Chondrocyte (in vitro differentiated cells): ENCODE measurements at regions not wholly inside any gene's neighbourhood (a gene's known extent, or its start where the extent isn't known, plus 50 kb on each side); places are given as distances from the start of the nearest gene placed in this dataset.

Source experiments
- DNase-seq: peaks from one replicate; pipeline ENCODE4 v3.0.0; 2021; ENCODE audit warnings: mixed read lengths, low spot score
- H3K27ac Mint-ChIP-seq: one replicate; pipeline ENCODE4 v1.8.0; 2021; ENCODE audit warnings: mild to moderate bottlenecking, moderate library complexity, mixed read lengths; ENCODE audit not compliant: unreplicated experiment
- H3K27me3 Mint-ChIP-seq: 2 replicates; pipeline ENCODE4 v1.8.0; 2021; ENCODE audit warnings: low read depth, mixed read lengths
- H3K36me3 Mint-ChIP-seq: 2 replicates; pipeline ENCODE4 v1.8.0; 2021; ENCODE audit warnings: low read depth, mixed read lengths
- H3K4me1 Mint-ChIP-seq: 2 replicates; pipeline ENCODE4 v1.8.0; 2021; ENCODE audit warnings: low read depth, mild to moderate bottlenecking, mixed read lengths
- H3K4me3 Mint-ChIP-seq: one replicate; pipeline ENCODE4 v1.8.0; 2021; ENCODE audit warnings: mild to moderate bottlenecking, moderate library complexity, mixed read lengths; ENCODE audit not compliant: unreplicated experiment
- H3K9me3 Mint-ChIP-seq: 2 replicates; pipeline ENCODE4 v1.8.0; 2021; ENCODE audit warnings: low read depth, mixed read lengths
- TF ChIP-seq, protein P1 (sequence below): fragments of 200-600 bp; sonication (generic); IDR thresholded peaks from 2 replicates; pipeline ENCODE4 v1.5.0; 2021; ENCODE audit warnings: antibody characterized with exemption, mild to moderate bottlenecking, moderate library complexity

DNA sequence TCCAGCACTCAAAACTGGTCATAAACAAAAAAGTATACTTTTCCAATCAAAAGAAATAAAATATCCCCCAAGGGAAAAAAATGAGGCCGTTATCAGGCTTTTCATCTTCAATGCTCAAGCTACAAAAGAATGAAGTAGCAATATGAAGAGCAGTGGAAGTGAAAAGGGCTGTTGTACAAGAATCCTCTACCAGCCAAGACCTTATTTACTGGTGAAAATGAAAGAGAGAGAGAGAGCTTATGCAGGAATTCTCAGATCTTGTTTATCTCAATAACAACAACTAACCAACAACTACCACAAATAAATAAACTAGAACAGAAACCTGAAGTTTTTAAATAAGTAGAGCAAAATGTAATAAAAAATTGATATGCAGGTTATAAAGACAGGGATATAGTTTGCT, 400.6 kb downstream of the HDGFL1 start:
- Mint-ChIP-seq H3K4me1 (no peaks in the 10 kb centered on the region), H3K36me3 (no peaks in the 10 kb centered on the region), H3K27me3 (no peaks in the 10 kb centered on the region), H3K4me3 (no peak overlapping the region), H3K27ac (no peak overlapping the region), H3K9me3 (peaks cover 10% of the 10 kb centered on the region)
- DNase-seq, result no peak
- TF ChIP-seq, protein P1, sequence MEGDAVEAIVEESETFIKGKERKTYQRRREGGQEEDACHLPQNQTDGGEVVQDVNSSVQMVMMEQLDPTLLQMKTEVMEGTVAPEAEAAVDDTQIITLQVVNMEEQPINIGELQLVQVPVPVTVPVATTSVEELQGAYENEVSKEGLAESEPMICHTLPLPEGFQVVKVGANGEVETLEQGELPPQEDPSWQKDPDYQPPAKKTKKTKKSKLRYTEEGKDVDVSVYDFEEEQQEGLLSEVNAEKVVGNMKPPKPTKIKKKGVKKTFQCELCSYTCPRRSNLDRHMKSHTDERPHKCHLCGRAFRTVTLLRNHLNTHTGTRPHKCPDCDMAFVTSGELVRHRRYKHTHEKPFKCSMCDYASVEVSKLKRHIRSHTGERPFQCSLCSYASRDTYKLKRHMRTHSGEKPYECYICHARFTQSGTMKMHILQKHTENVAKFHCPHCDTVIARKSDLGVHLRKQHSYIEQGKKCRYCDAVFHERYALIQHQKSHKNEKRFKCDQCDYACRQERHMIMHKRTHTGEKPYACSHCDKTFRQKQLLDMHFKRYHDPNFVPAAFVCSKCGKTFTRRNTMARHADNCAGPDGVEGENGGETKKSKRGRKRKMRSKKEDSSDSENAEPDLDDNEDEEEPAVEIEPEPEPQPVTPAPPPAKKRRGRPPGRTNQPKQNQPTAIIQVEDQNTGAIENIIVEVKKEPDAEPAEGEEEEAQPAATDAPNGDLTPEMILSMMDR, result no peak

DNA sequence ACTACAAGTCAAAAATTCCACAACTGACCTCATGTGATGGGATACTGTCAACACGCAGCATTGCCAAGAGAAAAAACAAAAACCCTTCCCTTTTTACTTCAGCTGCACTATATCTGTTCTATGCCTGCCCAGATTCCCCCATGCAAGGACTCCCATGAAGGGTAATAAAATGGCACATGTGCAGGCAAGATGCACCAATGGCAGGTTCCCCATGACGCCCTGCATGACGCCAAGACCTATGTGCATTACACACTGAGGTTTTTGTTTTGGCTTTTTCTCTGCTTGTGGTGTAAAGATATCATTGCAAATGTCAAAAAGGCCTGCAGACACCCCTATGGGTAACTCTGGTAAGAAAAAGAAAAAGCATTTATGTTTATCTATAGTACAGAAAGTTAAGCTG, 403.4 kb downstream of the HDGFL1 start:
- no peak overlapping the region for H3K4me3 Mint-ChIP-seq
- no peaks in the 10 kb centered on the region for H3K36me3 Mint-ChIP-seq
- H3K27me3 Mint-ChIP-seq, result no peaks in the 10 kb centered on the region
- no peak for DNase-seq
- TF ChIP-seq, protein P1, result no peak
- peaks cover 10% of the 10 kb centered on the region for H3K9me3 Mint-ChIP-seq
- no peaks in the 10 kb centered on the region for H3K4me1 Mint-ChIP-seq
- no peak overlapping the region for H3K27ac Mint-ChIP-seq

DNA sequence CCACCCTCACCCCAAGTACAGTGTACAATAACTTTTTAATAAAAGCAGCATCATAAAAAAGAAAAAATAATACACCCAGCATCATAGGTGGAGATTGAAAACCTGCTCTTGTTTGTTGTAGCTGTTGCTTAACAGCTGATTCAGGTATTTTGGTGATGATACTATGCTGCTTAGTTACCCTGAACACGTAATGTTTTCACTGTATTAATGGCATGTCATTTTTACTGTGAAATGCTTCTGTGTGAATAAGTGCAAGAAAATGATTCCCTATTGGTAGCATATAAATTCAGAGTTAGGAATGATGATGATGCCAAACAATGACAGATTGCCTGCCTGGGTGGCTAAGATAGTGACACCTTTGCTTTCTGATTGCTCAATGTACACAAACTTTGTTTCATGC, 405.7 kb downstream of the HDGFL1 start:
- H3K27me3 Mint-ChIP-seq, result no peaks in the 10 kb centered on the region
- no peak overlapping the region for H3K27ac Mint-ChIP-seq
- H3K36me3 Mint-ChIP-seq, result no peaks in the 10 kb centered on the region
- peaks cover 5% of the 10 kb centered on the region for H3K9me3 Mint-ChIP-seq
- H3K4me3 Mint-ChIP-seq, result no peak overlapping the region
- no peak for DNase-seq
- H3K4me1 Mint-ChIP-seq, result no peaks in the 10 kb centered on the region
- TF ChIP-seq, protein P1, result no peak

DNA sequence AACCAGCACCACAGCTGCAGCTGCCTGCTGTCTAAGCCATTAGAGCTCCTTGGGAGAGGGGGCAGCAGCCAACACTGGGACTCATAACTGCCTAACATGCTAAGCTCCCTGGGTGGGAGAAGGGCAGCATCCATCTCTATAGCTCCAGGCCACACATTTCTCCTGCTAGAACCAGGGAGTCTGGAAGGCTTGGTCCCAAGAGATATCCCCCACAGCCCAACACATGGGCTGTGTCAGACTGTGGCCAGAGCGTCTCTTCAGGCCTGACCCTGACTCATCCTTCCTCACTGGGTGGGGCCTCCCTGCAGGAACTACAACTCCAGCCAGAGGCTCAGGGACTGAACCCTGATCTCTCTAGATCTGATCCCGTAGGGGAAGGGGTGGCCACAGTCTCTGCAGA, 411.1 kb downstream of the HDGFL1 start:
- Mint-ChIP-seq H3K27me3 (no peaks in the 10 kb centered on the region), H3K4me1 (no peaks in the 10 kb centered on the region), H3K9me3 (peaks cover 25% of the 10 kb centered on the region), H3K4me3 (no peak overlapping the region), H3K36me3 (peaks cover 13% of the 10 kb centered on the region), H3K27ac (no peak overlapping the region)
- no peak for DNase-seq
- TF ChIP-seq, protein P1, result no peak

DNA sequence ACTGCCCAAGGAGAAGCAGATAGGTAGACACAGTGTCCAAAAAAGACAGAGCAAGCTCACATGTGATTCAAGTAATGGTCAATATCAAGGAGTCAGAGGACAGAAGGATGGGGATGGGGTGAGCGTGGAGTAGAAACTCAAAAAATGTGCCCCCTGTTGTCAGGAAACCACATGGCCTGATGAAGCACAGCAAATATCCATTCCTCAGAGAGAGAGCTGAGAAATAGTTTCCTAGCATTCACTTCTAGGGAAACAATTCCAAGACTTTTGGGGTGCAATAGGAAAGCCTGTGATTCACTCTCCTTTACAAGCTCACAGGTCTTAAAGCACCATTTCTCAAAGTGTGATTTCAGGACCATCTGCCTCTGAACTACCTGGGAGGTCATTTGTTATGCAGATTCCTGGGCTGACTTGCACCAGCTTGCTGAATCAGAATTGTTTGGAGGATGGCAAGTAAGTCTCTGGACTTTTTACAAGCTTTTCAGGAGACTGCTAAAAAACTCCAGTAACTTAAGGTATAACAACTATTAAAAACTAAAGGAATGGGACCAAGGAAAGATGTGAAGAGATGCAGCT, 432.8 kb downstream of the HDGFL1 start:
- TF ChIP-seq, protein P1, result no peak

More for the DNA sequence above, 432.8 kb downstream of the HDGFL1 start:
- peaks cover 1% of the 10 kb centered on the region for H3K36me3 Mint-ChIP-seq
- H3K27me3 Mint-ChIP-seq, result no peaks in the 10 kb centered on the region
- no peak for DNase-seq
- H3K9me3 Mint-ChIP-seq, result peaks cover 4% of the 10 kb centered on the region
- H3K4me3 Mint-ChIP-seq, result no peak overlapping the region
- H3K4me1 Mint-ChIP-seq, result peaks cover 24% of the 10 kb centered on the region
- no peak overlapping the region for H3K27ac Mint-ChIP-seq
